SK-N-DZ (cell line): ENCODE measurements at regions not wholly inside any gene's neighbourhood (a gene's known extent, or its start where the extent isn't known, plus 50 kb on each side); places are given as distances from the start of the nearest gene placed in this dataset.
A peak's percentile ranks its signal among the peaks of the same experiment; 100 is the strongest.

ENCODE experiments used
- DNase-seq: peaks from one replicate; pipeline ENCODE4 v3.0.0-alpha.2; 2015; ENCODE audit warnings: low spot score

DNA sequence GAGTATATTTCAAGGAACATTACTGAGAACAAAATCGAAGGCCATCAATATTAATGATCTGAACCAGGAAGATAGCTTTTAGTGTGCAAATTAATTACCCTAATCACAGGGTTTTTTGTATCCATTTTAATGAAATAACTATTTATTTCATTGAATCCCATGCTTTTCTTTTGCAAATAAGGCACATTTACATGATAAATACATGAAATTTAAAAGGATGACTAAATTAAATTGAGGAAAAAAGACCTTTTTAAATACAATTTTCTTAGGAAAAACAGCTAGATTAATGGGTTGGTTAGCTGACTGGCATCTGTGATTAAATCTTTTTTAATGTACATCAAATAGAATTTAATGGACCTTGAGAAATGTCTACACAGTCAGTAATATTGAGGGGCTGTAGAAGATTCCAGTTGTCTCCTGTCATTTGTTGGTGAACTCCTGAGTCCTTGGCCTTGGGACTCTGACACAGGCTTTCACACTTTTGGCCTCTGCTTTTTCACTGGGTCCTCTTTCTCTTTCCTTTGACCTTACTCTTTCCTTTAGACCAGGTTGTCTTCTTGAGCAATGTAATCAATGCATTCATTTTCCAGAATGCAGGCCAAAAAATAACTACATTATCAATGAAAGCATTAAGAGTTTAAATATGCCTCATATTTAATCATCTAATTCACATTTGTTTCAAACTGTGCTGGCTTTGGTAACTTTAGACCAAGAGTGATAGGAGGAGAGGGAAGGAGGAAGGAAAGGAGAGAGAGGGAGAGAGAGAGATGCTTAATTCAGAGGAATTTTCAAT is 511.5 kb downstream of the ZNF608 start:
- no peak for DNase-seq

DNA sequence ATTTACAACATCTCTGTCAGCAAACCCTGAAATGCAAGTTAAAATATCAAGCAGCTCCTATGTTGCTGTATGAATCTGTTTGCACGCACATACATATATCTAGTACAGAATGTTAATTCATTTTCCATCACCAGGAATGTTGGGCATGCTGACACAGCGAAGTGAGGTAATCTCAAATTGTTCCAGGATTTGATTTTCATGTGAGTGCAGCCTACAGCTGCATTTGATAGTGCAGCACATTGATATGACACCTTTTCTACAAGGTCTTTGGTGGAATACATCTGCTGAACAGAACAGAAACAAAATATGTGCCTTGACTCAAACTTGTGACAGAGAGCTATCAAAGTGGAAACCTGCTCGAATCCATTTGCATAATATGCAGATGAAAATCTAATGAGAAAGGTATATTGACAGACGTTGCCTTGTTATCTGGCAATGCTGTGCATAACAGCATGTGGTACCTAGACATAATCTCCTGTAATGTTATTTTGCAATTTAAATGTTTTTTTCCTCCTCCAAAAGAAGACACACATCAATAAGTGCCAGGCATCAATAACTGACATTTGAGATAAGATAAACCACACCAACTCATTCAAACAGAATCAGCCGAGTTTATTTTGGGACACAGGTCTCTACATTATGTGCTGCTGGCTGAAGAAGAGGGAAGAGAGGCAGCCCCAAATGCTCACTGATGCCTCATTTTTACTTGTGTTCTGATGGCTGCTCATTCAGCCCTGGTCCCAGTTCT is 512.2 kb downstream of the ZNF608 start:
- peak; percentile 69 for DNase-seq

DNA sequence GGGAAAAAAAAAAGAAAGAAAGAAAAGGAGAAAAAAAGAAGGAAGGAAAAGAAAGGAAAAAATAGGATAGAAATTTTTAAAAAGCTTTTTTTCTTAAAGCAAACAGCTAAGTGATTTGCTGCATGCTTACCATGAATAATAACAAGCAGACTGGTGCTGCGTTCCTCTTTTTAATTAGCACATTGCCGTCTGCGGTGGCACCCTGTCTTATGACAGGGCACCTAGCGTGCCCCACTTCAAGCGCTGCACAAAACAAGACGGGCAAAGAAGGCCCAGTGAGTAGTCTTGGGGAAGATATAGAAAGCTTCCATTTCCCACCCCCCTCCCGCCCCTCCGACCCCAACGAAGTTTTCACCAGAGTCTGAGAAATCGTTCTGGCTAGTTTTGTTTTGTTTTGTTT is 513.9 kb downstream of the ZNF608 start:
- no peak for DNase-seq

DNA sequence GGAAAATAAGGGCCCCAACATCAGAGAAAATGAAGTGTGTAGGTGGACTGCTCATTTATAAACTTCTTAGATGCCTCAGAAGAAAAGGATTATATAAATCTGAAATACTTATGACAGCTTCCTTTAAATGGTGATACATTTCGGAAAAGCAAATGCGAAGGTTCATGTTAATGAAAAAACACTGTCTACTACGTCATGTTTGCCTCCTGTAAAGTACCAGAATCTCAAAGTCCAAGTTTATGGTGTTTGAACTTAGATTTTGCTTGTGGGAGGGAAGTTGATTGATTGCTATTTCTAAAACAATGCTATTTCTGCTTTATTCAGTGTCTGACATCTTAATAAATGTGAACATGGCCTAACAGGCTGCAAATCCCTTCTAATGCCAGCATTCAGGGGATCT is 514.6 kb downstream of the ZNF608 start:
- DNase-seq: no peak

DNA sequence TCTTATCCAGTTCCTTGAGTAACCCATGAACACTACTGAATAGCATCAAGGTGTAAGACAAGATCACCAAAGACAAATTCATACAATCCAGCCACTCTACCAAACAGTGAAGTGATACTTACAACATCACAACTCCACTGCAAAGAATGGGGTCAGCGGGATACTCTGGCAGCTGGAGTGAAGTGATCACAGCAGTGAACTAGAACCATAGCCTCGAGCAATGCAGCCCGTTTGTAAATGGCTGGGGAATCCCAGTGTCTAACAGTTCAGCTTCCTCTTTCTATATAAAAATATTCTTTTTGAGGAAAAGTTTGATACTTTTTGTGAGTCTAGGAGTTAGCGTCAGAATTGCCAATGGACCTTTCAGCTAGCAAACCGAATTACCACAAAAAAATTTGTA is 515.2 kb downstream of the ZNF608 start:
- no peak for DNase-seq

DNA sequence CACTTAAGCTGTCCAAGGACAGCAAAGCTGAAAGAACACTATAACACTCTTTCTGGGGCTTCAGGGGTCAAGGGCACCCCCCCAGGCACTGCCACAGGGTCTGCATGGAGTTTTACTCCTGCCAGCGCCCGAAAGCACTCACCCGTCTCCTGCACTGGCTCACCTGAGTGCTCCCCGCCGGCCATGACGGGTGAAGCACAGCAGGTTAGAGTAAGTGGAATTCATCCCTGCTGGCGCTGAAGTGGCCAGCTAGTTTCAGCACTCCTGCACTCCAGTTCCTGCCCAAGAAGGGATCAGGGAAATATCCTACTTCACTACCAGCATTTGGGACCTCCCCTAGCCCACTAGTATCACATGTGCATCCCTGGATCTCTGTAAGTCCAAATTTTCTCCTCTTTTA is 516.0 kb downstream of the ZNF608 start:
- DNase-seq: no peak

DNA sequence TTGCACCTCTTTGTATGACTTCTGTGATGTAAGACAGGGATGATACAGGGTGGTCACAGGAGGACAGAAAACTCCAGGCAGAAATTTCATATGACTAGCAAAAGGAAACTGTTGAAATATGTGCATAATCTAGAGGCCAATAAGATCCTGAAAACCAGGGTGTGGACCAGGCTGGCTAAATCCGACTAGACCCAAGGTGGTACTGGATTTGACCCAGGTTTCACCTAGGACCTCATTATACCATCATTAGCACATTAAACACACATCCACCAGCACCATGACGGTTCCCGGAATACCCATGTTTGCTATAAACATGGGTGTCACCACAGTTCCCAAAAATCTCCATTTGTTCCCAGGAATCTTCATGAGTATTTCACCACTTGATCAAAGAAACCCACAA is 517.1 kb downstream of the ZNF608 start:
- DNase-seq: no peak

DNA sequence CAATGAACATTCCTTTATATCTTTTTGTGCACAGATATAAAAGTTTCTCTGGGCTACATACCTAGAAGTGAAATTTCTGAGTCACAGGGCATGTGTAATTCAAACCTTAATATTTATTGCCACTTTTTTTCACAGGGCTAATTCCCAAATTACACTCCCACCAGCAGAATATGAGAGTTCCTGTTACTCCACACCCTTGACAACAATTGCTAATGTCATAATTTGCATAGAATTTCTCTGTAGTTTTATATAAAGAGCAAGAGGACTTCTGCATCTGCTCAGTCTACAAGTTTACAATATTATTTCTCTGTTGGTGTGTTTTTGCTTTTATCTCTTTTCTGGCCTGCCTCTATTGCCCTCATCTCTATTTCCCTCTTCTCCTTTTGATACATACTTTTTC is 518.5 kb downstream of the ZNF608 start:
- no peak for DNase-seq

DNA sequence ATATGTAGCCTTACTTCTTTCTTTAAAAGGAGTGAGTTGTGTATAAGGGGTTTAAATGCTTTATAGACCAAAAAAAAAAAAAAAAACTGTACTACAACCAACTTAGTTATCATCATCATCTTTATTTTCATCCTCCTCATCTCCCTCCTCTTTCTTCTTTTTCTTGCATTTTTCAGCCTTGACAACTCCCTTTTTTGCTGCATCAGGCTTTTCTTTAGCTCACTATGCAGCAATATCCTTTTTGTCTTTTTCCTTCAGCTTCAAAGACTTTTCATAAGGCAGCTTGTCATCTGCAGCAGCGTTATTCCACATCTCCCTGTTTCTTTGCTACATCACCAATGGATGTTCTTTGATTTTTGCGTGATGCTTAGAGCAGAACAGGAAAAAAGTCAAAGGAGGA is 526.0 kb downstream of the ZNF608 start:
- DNase-seq: no peak

DNA sequence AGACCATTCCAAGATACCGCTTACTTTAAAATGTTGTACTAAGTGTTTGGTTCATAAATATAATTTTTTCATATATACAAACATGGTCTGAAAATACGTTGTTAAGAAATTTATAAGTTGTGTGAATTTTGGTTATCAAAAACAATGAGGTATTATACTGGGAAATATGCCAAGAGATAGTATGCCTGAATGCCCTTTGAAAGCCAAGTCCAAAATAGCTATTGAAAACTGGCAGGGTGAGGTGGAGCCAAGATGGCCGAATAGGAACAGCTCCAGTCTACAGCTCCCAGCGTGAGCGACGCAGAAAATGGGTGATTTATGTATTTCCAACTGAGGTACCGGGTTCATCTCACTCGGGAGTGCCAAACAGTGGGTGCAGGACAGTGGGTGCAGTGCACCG is 533.5 kb downstream of the ZNF608 start:
- DNase-seq: no peak

DNA sequence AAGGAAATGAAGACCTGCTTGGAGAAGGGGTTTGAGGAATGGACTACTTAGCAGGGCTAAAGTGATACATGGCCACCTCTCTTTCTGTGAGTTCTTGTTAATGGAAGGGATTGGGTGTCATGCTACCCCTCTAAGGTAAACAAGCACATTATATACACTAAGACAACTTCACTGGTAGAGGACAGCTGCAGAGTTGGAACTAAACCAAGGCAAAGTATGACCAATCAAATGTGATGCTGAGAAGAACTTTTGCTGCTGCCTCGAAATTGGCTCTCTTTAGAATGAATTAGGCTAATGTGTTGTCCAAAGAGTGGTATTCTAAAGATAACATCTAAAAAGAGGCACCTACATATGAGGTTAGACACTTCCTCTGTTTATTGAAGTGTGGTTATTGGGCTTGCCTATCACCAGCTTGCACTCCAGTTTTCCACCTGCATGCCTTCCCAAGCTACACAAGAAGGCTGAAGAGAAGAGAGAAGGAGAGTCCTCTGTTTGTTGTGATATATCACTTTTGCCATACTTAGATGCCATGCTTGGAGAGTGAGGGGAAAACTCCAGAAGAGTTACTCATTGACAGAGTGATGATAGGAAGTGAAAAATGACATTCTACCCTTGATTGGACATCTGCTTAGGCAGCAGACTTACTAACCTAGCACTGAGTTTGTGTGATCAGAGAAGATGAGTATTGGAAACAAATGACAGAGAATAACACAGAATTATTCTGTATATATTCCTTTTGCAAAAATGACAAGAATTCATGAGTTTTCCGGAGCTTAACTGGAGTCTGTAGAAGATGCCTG is 536.1 kb downstream of the ZNF608 start:
- no peak for DNase-seq

DNA sequence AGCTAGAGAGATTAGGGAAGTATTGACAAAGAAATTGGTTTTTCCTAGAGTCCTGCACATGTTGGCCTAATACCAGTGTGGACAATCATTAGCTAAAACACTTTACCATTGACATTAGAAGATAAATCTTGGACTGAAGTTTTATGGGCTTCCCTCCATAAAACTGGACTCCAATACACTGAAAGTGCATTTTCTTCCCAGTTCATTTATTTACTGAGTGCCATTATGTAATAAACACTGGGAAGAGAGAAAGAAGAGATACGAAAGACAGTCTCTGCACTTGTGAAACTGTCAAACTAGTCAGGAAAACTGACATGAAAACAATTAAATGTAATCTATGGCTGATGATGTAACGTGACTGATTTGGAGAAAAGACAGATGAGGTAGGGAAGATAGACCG is 539.3 kb downstream of the ZNF608 start:
- no peak for DNase-seq

DNA sequence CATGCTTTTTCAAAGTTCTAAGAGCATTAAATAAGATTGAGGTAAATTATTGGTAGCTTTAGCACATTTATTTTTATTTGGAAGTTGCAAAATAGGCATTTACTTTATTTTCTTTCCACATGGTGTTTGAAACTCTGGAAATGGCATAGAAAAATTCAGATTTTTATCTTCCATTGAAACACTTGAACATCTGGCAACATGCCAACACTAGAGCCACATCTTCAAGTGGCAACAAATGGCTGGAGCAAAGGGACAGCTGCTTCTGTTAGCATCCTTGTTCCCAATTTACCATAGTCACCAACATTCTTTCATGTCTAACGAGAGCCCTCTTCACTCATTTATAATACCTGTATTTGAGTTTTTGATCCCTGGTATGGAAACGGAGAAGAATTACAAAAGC is 539.9 kb downstream of the ZNF608 start:
- peak; percentile 13 for DNase-seq

DNA sequence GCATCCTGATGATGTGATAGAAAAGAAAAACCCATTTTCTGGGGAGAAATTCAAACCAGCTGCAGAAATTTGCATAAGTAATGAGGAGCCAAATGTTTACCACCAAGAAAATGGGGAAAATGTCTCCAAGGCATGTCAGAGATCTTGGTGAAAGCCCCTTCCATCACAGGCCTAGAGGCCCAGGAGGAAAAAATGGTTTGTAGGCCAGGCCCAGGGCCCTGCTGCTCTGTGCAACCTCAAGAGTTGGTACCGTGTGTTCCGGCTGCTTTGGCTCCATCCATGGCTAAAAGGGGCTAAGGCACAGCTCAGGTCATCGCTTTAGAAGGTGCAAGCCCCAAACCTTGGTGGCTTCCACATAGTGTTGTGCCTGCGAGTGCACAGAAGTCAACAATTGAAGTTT is 543.1 kb downstream of the ZNF608 start:
- no peak for DNase-seq

DNA sequence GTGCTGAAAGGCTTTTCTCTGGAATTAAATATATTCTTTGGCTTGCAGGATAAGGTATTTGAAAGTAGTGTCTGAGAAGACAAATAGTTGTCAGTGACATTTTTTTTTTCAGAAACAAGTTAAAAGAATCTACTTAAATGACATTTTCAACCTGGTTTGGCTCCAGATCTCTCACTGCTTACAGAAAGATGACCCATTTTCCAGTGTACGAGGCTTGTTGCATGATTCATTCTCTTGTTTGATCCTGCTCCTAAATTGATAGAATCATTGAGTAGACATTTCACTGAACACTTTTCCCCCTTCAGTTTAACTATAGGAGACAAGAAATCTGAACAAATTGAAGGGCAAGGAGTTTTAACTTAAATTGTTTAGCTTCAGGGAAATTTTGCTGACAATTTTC is 546.1 kb downstream of the ZNF608 start:
- DNase-seq: no peak

DNA sequence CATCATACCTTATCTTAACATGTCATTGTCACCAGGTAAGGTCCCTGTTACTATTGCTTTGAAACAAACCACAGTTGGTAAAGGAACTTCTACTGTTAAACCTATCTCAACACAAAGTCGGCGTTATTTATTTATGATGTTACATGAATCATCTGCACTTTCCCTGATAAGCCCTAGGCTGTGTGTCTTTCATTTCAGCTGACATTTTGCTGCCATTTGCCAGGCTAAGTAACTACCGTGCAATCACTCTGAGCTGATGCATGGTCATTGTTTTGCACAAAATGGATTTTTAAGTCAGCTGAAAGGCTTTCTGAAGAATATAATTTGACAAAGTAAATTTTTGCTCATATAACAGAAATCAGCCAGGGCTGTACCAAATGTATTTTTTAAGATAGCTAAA is 546.5 kb downstream of the ZNF608 start:
- no peak for DNase-seq

DNA sequence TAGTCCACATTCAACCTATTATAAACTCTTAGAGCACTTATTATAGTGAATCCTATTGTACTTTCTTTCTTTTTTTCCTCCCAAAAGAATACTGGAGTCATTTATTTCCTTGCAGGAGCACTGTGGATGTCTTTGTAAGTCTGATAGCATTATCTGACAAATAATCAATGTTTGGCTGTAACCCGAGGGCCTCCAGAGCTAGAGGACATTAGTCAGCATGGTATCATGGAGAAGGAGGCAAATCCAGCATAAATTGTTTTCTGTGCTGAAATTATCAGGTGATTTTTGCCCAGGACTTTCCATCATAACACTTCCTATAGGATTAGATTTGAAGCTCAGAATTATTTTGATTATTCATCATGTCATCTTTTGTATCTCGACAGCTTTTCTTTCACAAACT is 551.0 kb downstream of the ZNF608 start:
- DNase-seq: peak; percentile 28

DNA sequence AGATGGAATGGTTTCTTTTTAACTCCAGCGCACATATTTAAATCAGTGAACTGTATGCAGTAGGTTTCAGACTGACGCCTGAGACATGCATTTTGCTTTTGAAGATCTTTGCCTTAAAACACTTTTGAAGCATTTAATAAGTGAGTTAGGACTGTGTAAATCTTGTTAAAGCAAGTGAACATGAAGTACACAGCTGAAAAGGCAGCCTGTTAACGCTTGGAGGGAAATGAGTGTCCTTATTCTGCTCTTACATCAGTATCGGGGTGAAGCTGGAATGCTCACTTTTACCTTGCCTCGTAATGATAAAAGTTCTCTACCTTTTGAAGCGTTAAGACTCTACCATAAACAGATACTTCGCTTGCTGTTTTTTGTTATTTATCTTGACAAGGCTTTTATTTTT is 552.2 kb downstream of the ZNF608 start:
- no peak for DNase-seq

DNA sequence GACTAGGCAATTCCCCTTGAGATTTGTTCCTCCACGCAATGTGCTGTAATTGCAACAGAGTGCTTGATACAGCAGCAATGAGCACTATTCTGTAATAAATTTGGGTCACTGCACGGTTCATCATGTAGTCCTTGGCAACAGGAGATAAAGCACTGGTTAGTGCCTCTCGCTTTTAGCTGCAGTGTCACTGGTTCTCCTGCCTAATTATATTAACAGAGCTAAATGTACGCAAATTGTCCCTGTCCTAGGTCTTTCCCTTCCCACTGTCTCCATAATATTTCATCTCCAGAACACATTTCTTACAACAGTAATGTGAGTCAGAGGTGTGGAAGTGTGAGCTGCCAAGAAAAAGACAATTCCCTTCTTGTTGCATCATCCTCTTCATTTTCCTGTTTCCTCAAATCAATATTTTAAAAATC is 553.1 kb downstream of the ZNF608 start:
- peak; percentile 90 for DNase-seq

DNA sequence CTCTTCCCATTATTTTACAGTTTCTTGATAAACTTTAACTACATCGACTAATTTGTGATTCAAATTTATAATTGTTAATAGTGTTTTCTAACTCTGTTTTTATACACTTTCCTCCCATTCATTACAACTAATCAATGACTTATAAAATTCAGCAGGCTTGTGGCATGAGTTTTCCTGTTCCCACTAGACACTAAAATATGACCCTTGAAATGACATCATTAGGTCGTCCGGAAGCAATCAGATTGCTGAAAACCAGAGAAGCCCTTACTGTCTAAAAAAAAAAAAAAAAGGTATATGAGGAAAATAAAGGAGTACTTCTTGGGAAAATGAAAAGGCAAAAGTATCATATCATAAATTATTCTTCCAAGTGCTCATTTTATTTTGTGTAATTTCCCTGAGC is 553.7 kb downstream of the ZNF608 start:
- no peak for DNase-seq

DNA sequence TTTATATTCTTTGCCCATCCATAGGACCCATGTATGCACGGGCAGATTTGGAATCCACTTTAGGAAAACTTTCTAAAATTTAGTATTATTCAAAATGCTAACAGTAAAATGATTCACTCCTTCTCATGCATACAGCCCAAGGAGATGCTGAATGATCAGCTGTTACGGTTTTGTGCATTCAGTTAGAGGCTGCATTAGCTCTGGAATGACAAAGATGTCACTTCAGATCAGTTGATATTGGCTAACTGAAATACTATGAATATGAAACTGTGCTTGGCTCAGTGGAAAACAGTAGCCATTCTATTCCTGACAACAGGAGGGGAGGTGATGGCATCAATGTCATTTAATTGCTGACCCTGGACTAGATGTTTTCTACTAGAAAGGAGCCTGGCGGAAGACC is 560.7 kb downstream of the ZNF608 start:
- no peak for DNase-seq

DNA sequence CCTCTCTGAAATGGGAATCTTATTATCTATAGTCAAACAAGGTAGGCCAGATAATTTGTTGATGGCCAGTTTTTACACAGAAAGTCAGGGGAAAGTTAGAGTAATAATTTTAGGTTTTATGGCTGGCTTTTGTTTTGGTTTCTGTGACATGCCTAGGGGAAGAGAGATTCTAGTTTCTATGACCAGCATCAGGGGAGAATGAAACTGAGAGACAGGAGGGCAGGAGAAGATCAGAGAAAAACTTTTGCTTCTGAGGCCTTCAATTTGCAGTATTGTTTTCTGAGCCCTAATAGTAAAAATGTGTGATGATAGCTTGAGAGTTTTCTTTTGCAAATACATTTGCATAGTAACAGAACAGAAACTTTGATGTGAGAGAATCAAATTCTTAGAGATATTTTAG is 564.3 kb downstream of the ZNF608 start:
- no peak for DNase-seq
